ENCODE measurements at regions not wholly inside any gene's neighbourhood (a gene's known extent, or its start where the extent isn't known, plus 50 kb on each side); places are given as distances from the start of the nearest gene placed in this dataset.

DNA sequence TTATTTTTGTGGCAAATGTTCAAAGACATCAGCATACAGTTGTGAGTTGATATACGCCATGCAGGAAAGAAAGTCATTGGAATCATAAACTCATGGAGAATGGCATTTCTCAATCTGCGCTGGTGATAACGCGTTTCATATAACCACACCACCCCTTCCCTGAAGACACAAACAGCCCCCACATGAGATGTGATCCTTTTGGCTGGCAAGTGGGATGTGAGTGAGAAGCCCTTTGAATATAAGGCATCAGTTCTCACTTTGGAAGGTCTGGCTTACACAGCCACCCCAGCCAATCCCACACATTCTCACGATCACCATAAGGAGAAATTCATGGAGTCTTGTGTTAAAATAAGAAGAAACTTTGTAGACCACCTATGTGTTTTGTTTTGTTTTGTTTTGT, 725.0 kb downstream of the PRELID2 start:
- H4K20me1 ChIP-seq (replicated peaks; ENCODE audit: control insufficient read depth, insufficient read depth, low read length) = no peaks in the 10 kb centered on the region
- H3K9me1 ChIP-seq (ENCODE audit: control insufficient read depth, insufficient read depth, low read length) = no peaks in the 10 kb centered on the region
- H3K4me1 ChIP-seq (replicated peaks in 1 of 2; ENCODE audit: control insufficient read depth in 2 of 2, insufficient read depth in 2 of 2, low read length in 2 of 2) = no peaks in the 10 kb centered on the region
- no peak overlapping the region for H3K9ac ChIP-seq (ENCODE audit: insufficient read depth in 1 of 2, low read depth in 2 of 2, low read length in 2 of 2)
- H2AFZ ChIP-seq (ENCODE audit: low read depth, low read length) = no peak overlapping the region
- H3K79me2 ChIP-seq (ENCODE audit: control insufficient read depth, insufficient read depth, low read length) = no peaks in the 10 kb centered on the region
- H3K4me3 ChIP-seq = no peak overlapping the region
- H3K4me2 ChIP-seq (ENCODE audit: insufficient read depth, low read length) = no peak overlapping the region
- intact Hi-C loops (cut with micrococcal nuclease) (no loop called here), in situ Hi-C loops (cut with MboI) (no loop called here)
- H3K27me3 ChIP-seq (ENCODE audit: control insufficient read depth in 2 of 2, insufficient read depth in 2 of 2, low read length in 2 of 2) = no peaks in the 10 kb centered on the region
- ChIA-PET POLR2A (no interaction called here), CTCF (ENCODE audit: low intra/inter-chr PET ratio) (no interaction called here)
- DNase-seq (ENCODE audit: extremely low read depth in 1 of 4, low spot score in 3 of 4) = no peak
- no peak for ATAC-seq
- FAIRE-seq = no peak
- TF ChIP-seq TCF7 (IDR thresholded peaks at IDR 0.05; ENCODE audit: borderline replicate concordance) (no peak), TBL1XR1 (IDR thresholded peaks at IDR 0.05; ENCODE audit: low read length in 2 of 2) (no peak)
- TF ChIP-seq, protein P1, sequence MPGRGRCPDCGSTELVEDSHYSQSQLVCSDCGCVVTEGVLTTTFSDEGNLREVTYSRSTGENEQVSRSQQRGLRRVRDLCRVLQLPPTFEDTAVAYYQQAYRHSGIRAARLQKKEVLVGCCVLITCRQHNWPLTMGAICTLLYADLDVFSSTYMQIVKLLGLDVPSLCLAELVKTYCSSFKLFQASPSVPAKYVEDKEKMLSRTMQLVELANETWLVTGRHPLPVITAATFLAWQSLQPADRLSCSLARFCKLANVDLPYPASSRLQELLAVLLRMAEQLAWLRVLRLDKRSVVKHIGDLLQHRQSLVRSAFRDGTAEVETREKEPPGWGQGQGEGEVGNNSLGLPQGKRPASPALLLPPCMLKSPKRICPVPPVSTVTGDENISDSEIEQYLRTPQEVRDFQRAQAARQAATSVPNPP (IDR thresholded peaks at IDR 0.05; ENCODE audit: borderline replicate concordance, insufficient read depth, insufficient read length) = no peak
- no peaks in the 10 kb centered on the region for H3K9me3 ChIP-seq (replicated peaks; ENCODE audit: control insufficient read depth, insufficient read depth, low read depth, low read length)
- H3K36me3 ChIP-seq (ENCODE audit: control insufficient read depth, insufficient read depth, low read length) = no peaks in the 10 kb centered on the region
- H3K27ac ChIP-seq (ENCODE audit: extremely low read depth, low read depth, low read length) = no peak overlapping the region
- BruUV-seq (replicated peaks) = no TSS peak
- 2% methylated on average over 5 of the region's 5 CpGs for whole genome bisulfite sequencing (ENCODE audit: insufficient coverage, low coverage, missing lambda C conversion rate)

DNA sequence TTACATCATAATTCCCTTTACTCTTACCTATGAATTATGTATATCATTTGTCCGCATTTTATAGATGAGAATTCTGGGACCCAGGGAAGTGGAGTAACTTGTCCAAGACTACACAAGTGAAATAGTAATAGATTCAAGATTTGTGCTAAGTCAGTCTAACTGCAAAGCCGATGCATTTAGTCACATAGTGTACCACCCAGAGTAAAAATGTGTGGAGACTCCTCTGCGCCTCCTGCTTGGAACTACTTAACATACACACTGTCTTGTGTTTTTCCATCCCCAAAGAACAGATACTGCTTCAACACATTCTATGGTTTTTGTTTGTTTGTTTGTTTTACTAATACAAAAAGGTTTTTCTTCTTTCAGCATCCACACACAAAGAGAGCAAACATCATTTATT, 729.8 kb downstream of the PRELID2 start:
- Histone ChIP-seq H3K4me3 (no peak overlapping the region), H3K79me2 (ENCODE audit: control insufficient read depth, insufficient read depth, low read length) (no peaks in the 10 kb centered on the region), H2AFZ (ENCODE audit: low read depth, low read length) (no peak overlapping the region), H3K9ac (ENCODE audit: insufficient read depth in 1 of 2, low read depth in 2 of 2, low read length in 2 of 2) (no peak overlapping the region), H3K36me3 (ENCODE audit: control insufficient read depth, insufficient read depth, low read length) (no peaks in the 10 kb centered on the region), H3K4me2 (ENCODE audit: insufficient read depth, low read length) (no peak overlapping the region), H3K9me3 (replicated peaks; ENCODE audit: control insufficient read depth, insufficient read depth, low read depth, low read length) (no peaks in the 10 kb centered on the region), H3K4me1 (replicated peaks in 1 of 2; ENCODE audit: control insufficient read depth in 2 of 2, insufficient read depth in 2 of 2, low read length in 2 of 2) (no peaks in the 10 kb centered on the region), H4K20me1 (replicated peaks; ENCODE audit: control insufficient read depth, insufficient read depth, low read length) (no peaks in the 10 kb centered on the region), H3K27me3 (ENCODE audit: control insufficient read depth in 2 of 2, insufficient read depth in 2 of 2, low read length in 2 of 2) (no peaks in the 10 kb centered on the region), H3K9me1 (ENCODE audit: control insufficient read depth, insufficient read depth, low read length) (no peaks in the 10 kb centered on the region), H3K27ac (ENCODE audit: extremely low read depth, low read depth, low read length) (no peak overlapping the region)
- TF ChIP-seq SPI1 (IDR thresholded peaks at IDR 0.05; ENCODE audit: borderline replicate concordance, low read depth, low read length) = no peak
- DNase-seq (ENCODE audit: extremely low read depth in 1 of 4, low spot score in 3 of 4) (no peak), ATAC-seq (no peak), FAIRE-seq (no peak)
- BruUV-seq (replicated peaks) = no TSS peak
- ChIA-PET CTCF (ENCODE audit: low intra/inter-chr PET ratio) (no interaction called here), POLR2A (no interaction called here)
- intact Hi-C loops (cut with micrococcal nuclease) (no loop called here), in situ Hi-C loops (cut with MboI) (no loop called here)
- 0% methylated on average over 3 of the region's 3 CpGs for WGBS (ENCODE audit: insufficient coverage, low coverage, missing lambda C conversion rate)

Measured in K562 (cell line).